NCI-H2196 treated with DMSO at 0.1 percent for 48 hours (cell line): ENCODE measurements at regions not wholly inside any gene's neighbourhood (a gene's known extent, or its start where the extent isn't known, plus 50 kb on each side); places are given as distances from the start of the nearest gene placed in this dataset.
"Not testable (repeated sequence)": the region's sequence is repeated elsewhere in the genome, so short reads cannot be mapped to it uniquely, and the experiment has no call there.

Experiments
- DNase-seq: peaks from one replicate; lab custom pipeline; 2025; ENCODE audit not compliant: unreplicated experiment; lab: John Stamatoyannopoulos, UW

DNA sequence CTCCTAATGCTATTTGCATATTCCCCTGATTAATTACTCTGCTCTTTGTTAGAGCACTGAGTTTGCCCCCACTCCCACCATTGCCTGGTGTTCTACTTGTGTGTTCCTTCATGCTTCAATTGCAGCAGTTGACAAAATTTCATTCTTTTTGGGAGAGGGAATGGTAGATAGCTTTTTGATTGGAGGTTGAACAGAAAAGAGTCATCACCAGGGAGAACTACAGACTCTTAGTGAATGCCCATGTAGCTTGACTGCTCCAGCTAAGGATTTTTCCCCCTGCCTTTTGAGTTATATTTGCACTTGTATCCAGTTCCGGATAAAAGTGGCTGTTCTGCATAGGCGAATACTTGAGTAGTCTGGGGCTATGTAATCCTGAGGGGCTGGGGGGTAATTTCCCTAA is 183.9 kb downstream of the ETNK1 start:
- DNase-seq = no peak

GRCh38 chr12:22810036-22810435 is 185.1 kb downstream of the ETNK1 start:
- DNase-seq = no peak

GRCh38 chr12:22812531-22812930 is 187.6 kb downstream of the ETNK1 start:
- no peak for DNase-seq

DNA sequence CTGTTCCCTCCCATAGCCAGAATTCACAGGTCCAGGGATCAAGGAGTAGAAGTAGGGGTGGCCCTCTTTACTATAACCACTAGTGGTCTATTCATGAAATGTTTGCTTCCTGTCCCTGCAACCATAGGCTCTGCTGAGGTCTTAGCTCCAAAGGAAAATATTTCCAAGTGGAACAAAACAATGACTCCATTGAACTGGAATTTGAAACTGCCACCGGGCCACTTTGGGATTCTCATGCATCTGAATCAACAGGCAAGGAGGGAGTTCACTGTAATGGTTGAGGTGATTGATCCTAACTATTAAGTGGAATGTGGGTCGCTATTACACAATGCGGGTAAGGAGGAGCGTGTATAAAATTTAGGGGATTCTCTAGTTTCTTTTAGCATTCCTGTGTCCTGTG is 197.0 kb downstream of the ETNK1 start:
- DNase-seq = no peak

DNA sequence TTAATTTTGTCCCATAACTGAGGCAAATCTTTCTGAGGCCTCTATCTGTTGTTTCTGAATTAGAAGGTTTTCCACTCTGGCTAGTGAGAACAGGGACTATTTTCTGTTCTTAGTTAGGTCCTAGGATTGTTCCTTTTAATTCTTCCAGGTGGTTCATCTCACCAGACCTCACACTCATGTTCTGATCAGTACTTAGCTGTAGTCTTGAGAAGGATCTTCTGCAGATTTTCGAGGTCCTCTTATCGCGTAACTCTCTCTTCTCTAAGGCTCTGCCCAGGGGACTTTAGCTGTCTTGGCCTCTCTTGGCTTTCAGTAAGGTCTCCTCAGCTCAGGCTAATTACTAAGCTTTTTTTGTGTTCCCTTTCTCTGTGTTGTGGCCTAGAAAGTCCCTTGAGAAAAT is 201.1 kb downstream of the ETNK1 start:
- no peak for DNase-seq

DNA sequence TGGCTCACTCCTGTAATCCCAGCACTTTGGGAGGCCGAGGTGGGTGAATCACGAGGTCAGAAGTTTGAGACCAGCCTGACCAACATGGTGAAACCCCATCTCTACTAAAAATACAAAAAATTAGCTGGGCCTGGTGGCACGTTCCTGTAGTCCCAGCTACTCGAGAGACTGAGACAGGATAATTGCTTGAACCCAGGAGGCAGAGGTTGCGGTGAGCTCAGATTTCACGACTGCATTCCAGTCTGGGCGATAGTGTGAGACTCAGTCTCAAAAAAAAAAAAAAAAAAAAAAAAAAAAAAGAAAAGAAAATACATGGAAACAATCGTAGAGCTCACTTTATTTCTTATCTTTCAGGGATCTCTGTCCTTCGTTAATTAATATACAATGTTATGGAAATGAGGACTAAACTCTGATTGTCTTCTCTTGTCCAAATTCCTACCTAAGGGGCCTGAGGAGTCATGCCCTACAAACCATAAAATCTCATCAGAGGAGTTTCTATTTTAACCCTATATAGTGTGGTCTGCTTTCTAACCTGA is 201.5 kb downstream of the ETNK1 start:
- DNase-seq = not testable (repeated sequence)

- DNase-seq = no peak
Observed at GRCh38 chr12:22828066-22828465, 203.1 kb downstream of the ETNK1 start.

DNA sequence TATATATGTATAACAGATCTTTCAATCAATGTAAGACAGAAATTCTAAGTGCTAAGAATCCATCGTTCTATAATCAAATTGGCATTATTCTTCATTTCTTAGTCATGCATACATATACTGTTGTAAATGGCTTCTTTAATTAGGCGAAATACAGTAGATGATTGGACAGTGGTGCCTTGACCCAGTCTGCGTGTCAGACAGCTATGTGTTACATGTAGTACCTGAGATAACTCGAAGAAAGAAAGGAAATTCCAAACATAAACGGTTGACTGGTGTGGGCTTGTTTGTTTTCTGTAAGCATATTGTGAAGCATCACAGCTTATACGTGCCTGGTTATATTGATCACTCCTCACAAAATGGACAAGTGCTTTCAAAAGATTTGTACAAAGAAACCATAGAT is 210.5 kb downstream of the ETNK1 start:
- DNase-seq = no peak

- no peak for DNase-seq
Observed at GRCh38 chr12:22850185-22850584, 225.2 kb downstream of the ETNK1 start.

GRCh38 chr12:22851532-22851931 is 226.6 kb downstream of the ETNK1 start:
- no peak for DNase-seq

DNA sequence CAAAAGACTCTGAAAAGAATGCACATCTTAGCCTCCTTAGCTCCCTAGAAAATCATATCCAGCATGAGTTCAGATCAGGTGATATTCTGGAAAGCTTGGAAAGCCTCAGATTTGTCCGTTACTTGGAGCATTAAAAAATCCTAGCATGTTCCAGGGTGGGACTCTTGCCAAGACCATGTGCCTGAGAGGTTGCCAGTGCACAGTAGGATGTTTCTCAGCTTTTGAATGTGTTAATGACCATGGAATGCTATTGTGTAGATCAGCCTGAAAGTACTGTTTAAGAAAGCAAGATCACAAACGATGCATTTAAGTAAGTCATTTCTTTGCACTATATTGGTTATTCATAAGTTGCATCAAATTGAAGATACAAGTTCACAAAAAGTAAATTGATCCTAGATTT is 230.5 kb downstream of the ETNK1 start:
- DNase-seq = no peak

GRCh38 chr12:22856178-22856577 is 231.2 kb downstream of the ETNK1 start:
- DNase-seq = peak; percentile 75

DNA sequence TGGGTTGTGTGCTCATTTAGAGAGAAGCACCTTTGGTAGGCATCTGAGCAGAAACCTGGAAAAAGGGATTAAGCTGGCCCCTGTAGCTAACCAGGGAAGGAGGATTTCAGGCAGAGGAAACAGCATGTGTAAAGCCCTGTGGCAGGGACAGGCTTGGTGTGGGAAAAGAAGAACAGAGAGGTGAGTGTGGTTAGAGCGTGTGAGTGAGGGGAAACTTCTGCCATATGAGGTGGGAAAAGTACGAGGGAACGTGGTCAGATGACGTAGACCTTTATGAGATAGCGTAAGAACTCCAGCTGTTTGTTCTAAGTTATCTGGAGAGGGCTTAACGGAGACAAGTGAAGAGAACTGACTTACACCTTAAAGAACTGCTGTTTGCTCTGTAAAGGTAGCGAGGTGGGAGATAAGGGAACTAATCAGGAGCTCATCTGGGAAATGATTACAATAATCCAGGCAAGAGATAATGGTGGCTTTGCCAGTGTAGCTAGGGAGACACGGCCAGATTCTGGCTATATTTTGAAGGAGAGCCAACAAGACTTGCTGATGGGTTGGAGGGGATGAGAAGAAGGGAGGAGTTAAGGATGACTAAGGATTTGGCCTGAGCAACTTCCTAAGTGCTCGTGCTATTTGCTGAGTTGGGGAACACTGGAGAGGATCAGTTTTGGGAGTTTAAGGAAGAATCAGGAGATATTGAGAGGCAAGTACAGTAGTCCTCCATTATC is 234.0 kb downstream of the ETNK1 start:
- no peak for DNase-seq

DNA sequence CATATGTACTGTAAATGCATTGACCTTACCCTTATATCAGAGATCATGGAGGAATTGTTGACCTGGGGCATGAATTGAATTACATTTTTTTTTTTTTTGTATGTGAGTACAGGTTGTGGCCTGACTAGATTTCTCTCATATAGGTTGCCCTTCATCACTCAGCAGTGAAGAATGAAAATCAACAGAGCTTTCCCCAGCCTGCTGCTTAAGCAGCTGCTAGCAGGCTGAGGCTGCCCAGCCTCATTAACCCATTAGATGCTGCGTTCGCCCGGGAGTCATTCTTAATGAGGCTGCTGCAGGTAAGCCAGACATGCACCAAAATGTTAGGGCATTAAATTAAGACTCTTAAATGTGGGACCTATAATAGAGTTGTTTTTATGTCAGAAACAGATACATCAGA is 236.0 kb downstream of the ETNK1 start:
- DNase-seq = no peak

DNA sequence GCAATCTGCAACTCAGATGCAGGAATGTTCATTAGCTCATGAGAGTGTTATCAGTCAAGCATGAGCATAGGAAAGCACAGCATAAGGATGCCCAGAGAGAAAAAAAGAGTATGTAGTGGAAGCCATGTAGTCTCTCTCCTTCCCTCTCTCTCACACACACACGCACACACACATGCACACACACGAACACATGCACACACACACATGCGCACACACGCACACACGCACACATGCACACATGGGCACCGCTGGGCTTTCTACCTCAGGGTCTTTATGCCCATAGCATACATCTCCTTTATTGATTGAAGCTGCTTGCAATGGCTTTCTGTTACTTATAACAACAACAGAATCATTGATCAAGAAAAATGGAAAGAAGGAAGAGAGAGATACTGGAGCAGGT is 240.9 kb downstream of the ETNK1 start:
- DNase-seq = no peak

GRCh38 chr12:22866406-22866805 is 241.4 kb downstream of the ETNK1 start:
- DNase-seq = no peak

DNA sequence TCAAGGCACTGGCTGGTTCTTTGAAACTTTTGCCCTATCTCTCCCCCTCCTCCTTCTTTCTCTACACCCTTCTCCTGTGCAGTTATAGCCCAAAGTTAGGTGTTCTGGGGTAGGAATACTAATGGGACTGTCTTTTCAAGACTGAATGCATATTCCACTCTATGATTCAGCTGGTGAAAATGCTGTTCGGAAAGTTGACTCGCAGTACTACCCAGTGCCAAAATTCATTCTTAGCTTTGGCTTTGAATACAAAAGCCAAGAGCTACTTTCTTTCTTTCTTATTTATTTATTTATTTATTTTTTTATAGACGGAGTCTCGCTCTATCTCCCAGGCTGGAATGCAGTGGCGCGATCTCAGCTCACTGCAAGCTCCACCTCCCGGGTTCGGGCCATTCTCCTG is 249.2 kb downstream of the ETNK1 start:
- no peak for DNase-seq

DNA sequence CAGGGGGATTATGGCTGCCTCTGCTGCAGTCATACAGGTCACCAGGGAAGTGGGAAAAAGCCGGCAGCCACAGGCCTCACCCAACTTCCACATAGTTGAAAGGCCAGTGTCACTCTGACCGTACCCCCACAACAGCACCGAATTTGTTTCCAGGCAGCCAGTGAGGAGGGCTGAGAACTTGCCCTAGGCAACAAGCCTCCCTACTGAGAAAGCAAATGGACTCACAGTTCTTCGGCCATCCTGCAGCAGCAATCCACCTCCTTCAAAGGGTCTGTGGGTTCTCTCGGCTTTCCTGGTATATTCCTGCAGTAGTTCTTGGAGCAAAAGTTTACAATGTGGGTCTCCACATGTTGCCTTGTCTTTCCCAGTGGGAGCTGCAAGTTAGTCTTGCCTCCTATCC is 251.3 kb downstream of the ETNK1 start:
- no peak for DNase-seq

GRCh38 chr12:22879203-22879602 is 254.2 kb downstream of the ETNK1 start:
- no peak for DNase-seq

GRCh38 chr12:22880331-22880730 is 255.4 kb downstream of the ETNK1 start:
- DNase-seq = no peak

- no peak for DNase-seq
Observed at GRCh38 chr12:22880807-22881206, 255.8 kb downstream of the ETNK1 start.

GRCh38 chr12:22881878-22882385 is 257.0 kb downstream of the ETNK1 start:
- no peak for DNase-seq

- DNase-seq = no peak
Observed at GRCh38 chr12:22882559-22882958, 257.6 kb downstream of the ETNK1 start.
